Erythroblast (primary cell): ENCODE measurements at regions not wholly inside any gene's neighbourhood (a gene's known extent, or its start where the extent isn't known, plus 50 kb on each side); places are given as distances from the start of the nearest gene placed in this dataset.

Experiments
- GATA1 ChIP-seq: IDR thresholded peaks from 2 replicates; pipeline ENCODE4 v1.6.1; 2011; ENCODE audit warnings: low read depth, mild to moderate bottlenecking, control low read depth, low read length, moderate library complexity
- POLR2A ChIP-seq: IDR thresholded peaks from 2 replicates; pipeline ENCODE4 v1.6.1; 2011; ENCODE audit warnings: mild to moderate bottlenecking, low read length

- TF ChIP-seq POLR2A = no peak
- TF ChIP-seq GATA1 = no peak
Observed at GRCh38 chr16:9378876-9379275, 287.4 kb downstream of the HAPSTR1 start.
